ENCODE measurements at regions not wholly inside any gene's neighbourhood (a gene's known extent, or its start where the extent isn't known, plus 50 kb on each side); places are given as distances from the start of the nearest gene placed in this dataset.

GRCh38 chr5:44454002-44454401 is 64.8 kb upstream of the FGF10 start:
- no peak for DNase-seq (ENCODE audit: extremely low read depth in 1 of 11, low read depth in 9 of 11, low spot score in 4 of 11)

DNA sequence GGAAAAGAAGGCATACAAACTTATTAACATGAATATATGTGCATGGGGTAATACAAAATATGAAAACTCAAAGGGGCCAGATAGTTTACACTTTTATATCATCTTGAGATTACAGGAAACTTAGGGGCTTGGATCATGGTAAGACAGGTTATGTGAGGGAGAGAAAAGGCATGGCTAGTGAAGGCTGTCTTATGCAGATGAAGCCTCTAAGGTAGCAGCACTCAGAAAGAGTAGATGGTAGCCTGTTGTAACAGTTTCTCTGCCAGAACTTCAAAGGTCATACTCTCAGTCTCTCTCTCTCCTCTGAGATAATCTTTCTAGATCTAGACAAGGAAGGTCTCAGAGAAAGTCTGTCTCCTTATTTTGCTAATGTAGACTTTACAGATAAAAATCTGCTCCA is 57.2 kb upstream of the FGF10 start:
- DNase-seq (ENCODE audit: extremely low read depth in 1 of 11, low read depth in 9 of 11, low spot score in 4 of 11) = no peak

GRCh38 chr5:44443172-44443571 is 54.0 kb upstream of the FGF10 start:
- no peak for DNase-seq (ENCODE audit: extremely low read depth in 1 of 11, low read depth in 9 of 11, low spot score in 4 of 11)

DNA sequence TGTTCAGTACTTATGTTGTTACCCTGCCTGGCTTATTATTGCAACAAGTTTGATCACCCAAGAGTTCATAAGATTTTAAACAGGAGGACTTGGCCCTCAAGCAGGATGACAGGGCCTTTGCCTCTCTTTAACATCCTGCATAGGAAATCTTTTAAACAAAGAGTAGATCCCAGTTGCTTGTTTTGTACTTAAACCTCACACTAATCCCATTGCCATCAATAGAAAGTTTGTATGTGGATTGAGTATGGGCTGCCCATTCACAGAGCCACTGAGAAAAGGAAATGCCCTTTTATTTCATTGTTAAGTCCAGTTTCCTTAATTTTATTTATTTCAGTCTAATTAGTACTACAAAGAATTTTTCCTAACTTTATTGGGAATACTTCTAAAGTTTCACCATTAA is 52.2 kb upstream of the FGF10 start:
- DNase-seq (ENCODE audit: extremely low read depth in 1 of 11, low read depth in 9 of 11, low spot score in 4 of 11) = no peak

DNA sequence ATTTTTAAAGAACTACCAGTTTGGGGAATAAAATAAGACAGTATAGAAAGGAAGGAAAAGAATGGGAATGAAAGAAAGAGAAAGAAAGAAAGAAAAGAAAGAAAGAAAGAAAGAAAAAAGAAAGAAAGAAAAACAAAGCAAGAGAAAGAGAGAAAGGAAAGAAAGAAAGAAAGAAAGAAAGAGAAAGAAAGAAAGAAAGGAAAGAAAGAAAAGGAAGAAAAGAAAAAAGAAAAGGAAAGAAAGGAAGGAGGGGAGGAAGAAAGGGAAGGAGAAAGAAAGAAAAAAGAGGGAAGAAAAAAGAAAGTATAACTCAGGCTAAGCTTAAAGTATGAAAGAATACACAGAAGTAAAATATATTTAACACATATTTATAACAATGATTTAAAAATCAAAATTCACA is 51.0 kb upstream of the FGF10 start:
- no peak for DNase-seq (ENCODE audit: extremely low read depth in 1 of 11, low read depth in 9 of 11, low spot score in 4 of 11)
